CD4-positive, alpha-beta T cell (primary cell): ENCODE measurements at regions not wholly inside any gene's neighbourhood (a gene's known extent, or its start where the extent isn't known, plus 50 kb on each side); places are given as distances from the start of the nearest gene placed in this dataset.

ENCODE experiments used
- ATAC-seq: fragments of 200-7000 bp; cut with Tn5 transposase; one replicate; pipeline ENCODE4 v1.10.0; 2022; ENCODE audit warnings: mild to moderate bottlenecking; ENCODE audit not compliant: poor library complexity
- CTCF ChIA-PET: fragments of 350-600 bp; sonication (Branson Sonifier 250); formaldehyde crosslinking; loops from one replicate; lab custom pipeline; 2021; ENCODE audit warnings: antibody characterized with exemption, inconsistent platforms; lab: Charles Lee
- POLR2A ChIA-PET: fragments of 350-600 bp; sonication (Branson Sonifier 250); formaldehyde crosslinking; loops from one replicate; lab custom pipeline; 2021; ENCODE audit warnings: antibody characterized with exemption, inconsistent platforms; lab: Charles Lee
- DNase-seq, 14 experiments: peaks; one replicate each; pipeline ENCODE4 v3.0.0-alpha.2; 2013 to 2020; ENCODE audit warnings: mixed read lengths in 2 of 14
- H3K27ac ChIP-seq, 2 donors: one replicate each; pipeline versions ENCODE4 v1.5.1 to v1.7.0; 2013; ENCODE audit warnings: low read length in 2 of 2, low read depth in 1 of 2, mild to moderate bottlenecking in 1 of 2
- H3K27me3 ChIP-seq, 2 experiments: 1 replicate in 1 of 2; 2 replicates in 1 of 2; pipeline versions ENCODE4 v1.6.1 to v1.7.0; 2013; ENCODE audit warnings: low read length in 2 of 2, control low read depth in 1 of 2, mild to moderate bottlenecking in 1 of 2, moderate library complexity in 1 of 2; ENCODE audit not compliant: insufficient read depth in 2 of 2, control insufficient read depth in 1 of 2
- H3K36me3 ChIP-seq: one replicate; pipeline ENCODE4 v1.6.1; 2013; ENCODE audit warnings: low read length, control low read depth; ENCODE audit not compliant: insufficient read depth
- H3K4me1 ChIP-seq: one replicate; pipeline ENCODE4 v1.6.1; 2013; ENCODE audit warnings: low read length, control low read depth; ENCODE audit not compliant: insufficient read depth
- H3K4me3 ChIP-seq: one replicate; pipeline ENCODE4 v1.5.1; 2013; ENCODE audit warnings: mild to moderate bottlenecking, low read length, moderate library complexity
- H3K9me3 ChIP-seq, 2 experiments: 1 replicate in 1 of 2; 2 replicates in 1 of 2; pipeline versions ENCODE4 v1.6.1 to v1.7.0; 2013; ENCODE audit warnings: low read length in 2 of 2, mild to moderate bottlenecking in 2 of 2, control low read depth in 1 of 2, moderate library complexity in 1 of 2; ENCODE audit not compliant: control insufficient read depth in 1 of 2, insufficient read depth in 1 of 2
- H3K27ac Mint-ChIP-seq: one replicate; pipeline ENCODE4 v1.8.0; 2020; ENCODE audit warnings: mixed read lengths
- H3K27me3 Mint-ChIP-seq: one replicate; pipeline ENCODE4 v1.8.0; 2021; ENCODE audit warnings: mixed read lengths
- H3K36me3 Mint-ChIP-seq: one replicate; pipeline ENCODE4 v1.8.0; 2021; ENCODE audit warnings: low read depth, mixed read lengths
- H3K4me1 Mint-ChIP-seq: one replicate; pipeline ENCODE4 v1.8.0; 2021; ENCODE audit warnings: low read depth, mixed read lengths
- H3K4me3 Mint-ChIP-seq: one replicate; pipeline ENCODE4 v1.8.0; 2020; ENCODE audit warnings: mild to moderate bottlenecking, mixed read lengths
- H3K9me3 Mint-ChIP-seq: one replicate; pipeline ENCODE4 v1.8.0; 2020; ENCODE audit warnings: mixed read lengths
- intact Hi-C, 2 experiments: fragments of 100-400 bp; cut with DNase I in 1 of 2; cut with micrococcal nuclease in 1 of 2; formaldehyde crosslinking; loops; one replicate each; pipeline versions ENCODE4 v1.15.1 to v1.9.0; 2023 to 2025; cut with DNase I, micrococcal nuclease
- TF ChIP-seq, protein P1 (sequence below): fragments of 200-600 bp; IDR thresholded peaks from one replicate; pipeline ENCODE4 v1.8.0; 2022; ENCODE audit warnings: antibody characterized with exemption, mild to moderate bottlenecking

- TF ChIP-seq, protein P1, sequence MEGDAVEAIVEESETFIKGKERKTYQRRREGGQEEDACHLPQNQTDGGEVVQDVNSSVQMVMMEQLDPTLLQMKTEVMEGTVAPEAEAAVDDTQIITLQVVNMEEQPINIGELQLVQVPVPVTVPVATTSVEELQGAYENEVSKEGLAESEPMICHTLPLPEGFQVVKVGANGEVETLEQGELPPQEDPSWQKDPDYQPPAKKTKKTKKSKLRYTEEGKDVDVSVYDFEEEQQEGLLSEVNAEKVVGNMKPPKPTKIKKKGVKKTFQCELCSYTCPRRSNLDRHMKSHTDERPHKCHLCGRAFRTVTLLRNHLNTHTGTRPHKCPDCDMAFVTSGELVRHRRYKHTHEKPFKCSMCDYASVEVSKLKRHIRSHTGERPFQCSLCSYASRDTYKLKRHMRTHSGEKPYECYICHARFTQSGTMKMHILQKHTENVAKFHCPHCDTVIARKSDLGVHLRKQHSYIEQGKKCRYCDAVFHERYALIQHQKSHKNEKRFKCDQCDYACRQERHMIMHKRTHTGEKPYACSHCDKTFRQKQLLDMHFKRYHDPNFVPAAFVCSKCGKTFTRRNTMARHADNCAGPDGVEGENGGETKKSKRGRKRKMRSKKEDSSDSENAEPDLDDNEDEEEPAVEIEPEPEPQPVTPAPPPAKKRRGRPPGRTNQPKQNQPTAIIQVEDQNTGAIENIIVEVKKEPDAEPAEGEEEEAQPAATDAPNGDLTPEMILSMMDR, result no peak
- ATAC-seq (no peak), DNase-seq (no peak)
- Histone ChIP-seq H3K4me3 (no peak overlapping the region), H3K36me3 (no peaks in the 10 kb centered on the region), H3K4me1 (no peaks in the 10 kb centered on the region), H3K27me3 (no peaks in the 10 kb centered on the region), H3K27ac (no peak overlapping the region), H3K9me3 (no peaks in the 10 kb centered on the region)
- H3K36me3 Mint-ChIP-seq, result no peaks in the 10 kb centered on the region
- intact Hi-C loops, result no loop called here
- ChIA-PET CTCF (no interaction called here), POLR2A (no interaction called here)
- no peak overlapping the region for H3K4me3 Mint-ChIP-seq
- H3K27me3 Mint-ChIP-seq, result no peaks in the 10 kb centered on the region
- no peaks in the 10 kb centered on the region for H3K4me1 Mint-ChIP-seq
- H3K9me3 Mint-ChIP-seq, result no peaks in the 10 kb centered on the region
- H3K27ac Mint-ChIP-seq, result no peak overlapping the region
Measured at GRCh38 chr7:110043519-110043918, 1047.4 kb upstream of the LRRN3 start.

DNA sequence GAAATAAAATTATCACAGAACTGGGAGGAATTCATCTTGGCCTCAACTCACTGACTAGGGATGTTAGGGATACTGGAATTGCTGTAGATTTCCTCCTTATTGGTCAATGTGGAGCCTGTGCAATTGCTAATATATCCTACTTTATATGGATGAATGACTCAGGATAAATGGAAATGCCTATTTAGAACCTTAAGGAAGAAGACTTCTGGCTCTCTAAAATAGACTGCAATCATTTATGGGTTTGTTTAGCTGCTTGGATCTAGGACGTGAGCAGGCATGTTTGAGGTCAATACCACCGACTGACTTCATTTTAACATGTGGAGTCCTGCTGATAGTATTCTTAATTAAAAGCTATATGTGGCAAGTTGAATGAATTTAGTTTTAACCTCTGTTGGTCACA lies 1040.1 kb upstream of the LRRN3 start:
- no peak overlapping the region for H3K4me3 ChIP-seq
- no peak for DNase-seq
- ATAC-seq, result no peak
- ChIA-PET CTCF (no interaction called here), POLR2A (no interaction called here)
- no peaks in the 10 kb centered on the region for H3K9me3 Mint-ChIP-seq
- H3K27ac Mint-ChIP-seq, result no peak overlapping the region
- H3K36me3 Mint-ChIP-seq, result no peaks in the 10 kb centered on the region
- H3K4me1 Mint-ChIP-seq, result no peaks in the 10 kb centered on the region
- TF ChIP-seq, protein P1, result no peak
- H3K4me1 ChIP-seq, result no peaks in the 10 kb centered on the region
- H3K4me3 Mint-ChIP-seq, result no peak overlapping the region
- no peaks in the 10 kb centered on the region for H3K36me3 ChIP-seq
- H3K27me3 ChIP-seq, result no peaks in the 10 kb centered on the region
- H3K27me3 Mint-ChIP-seq, result no peaks in the 10 kb centered on the region
- no peak overlapping the region for H3K27ac ChIP-seq
- intact Hi-C loops, result no loop called here
- H3K9me3 ChIP-seq, result no peaks in the 10 kb centered on the region

GRCh38 chr7:110051372-110051771 lies 1039.6 kb upstream of the LRRN3 start:
- Histone ChIP-seq H3K27ac (no peak overlapping the region), H3K36me3 (no peaks in the 10 kb centered on the region), H3K4me1 (no peaks in the 10 kb centered on the region), H3K27me3 (no peaks in the 10 kb centered on the region), H3K4me3 (no peak overlapping the region), H3K9me3 (no peaks in the 10 kb centered on the region)
- Mint-ChIP-seq H3K36me3 (no peaks in the 10 kb centered on the region), H3K9me3 (no peaks in the 10 kb centered on the region), H3K27me3 (no peaks in the 10 kb centered on the region), H3K27ac (no peak overlapping the region), H3K4me3 (no peak overlapping the region), H3K4me1 (no peaks in the 10 kb centered on the region)
- TF ChIP-seq, protein P1, result no peak
- no peak for ATAC-seq
- no peak for DNase-seq
- ChIA-PET CTCF (no interaction called here), POLR2A (no interaction called here)
- intact Hi-C loops, result no loop called here
